ENCODE measurements at regions not wholly inside any gene's neighbourhood (a gene's known extent, or its start where the extent isn't known, plus 50 kb on each side); places are given as distances from the start of the nearest gene placed in this dataset.

DNA sequence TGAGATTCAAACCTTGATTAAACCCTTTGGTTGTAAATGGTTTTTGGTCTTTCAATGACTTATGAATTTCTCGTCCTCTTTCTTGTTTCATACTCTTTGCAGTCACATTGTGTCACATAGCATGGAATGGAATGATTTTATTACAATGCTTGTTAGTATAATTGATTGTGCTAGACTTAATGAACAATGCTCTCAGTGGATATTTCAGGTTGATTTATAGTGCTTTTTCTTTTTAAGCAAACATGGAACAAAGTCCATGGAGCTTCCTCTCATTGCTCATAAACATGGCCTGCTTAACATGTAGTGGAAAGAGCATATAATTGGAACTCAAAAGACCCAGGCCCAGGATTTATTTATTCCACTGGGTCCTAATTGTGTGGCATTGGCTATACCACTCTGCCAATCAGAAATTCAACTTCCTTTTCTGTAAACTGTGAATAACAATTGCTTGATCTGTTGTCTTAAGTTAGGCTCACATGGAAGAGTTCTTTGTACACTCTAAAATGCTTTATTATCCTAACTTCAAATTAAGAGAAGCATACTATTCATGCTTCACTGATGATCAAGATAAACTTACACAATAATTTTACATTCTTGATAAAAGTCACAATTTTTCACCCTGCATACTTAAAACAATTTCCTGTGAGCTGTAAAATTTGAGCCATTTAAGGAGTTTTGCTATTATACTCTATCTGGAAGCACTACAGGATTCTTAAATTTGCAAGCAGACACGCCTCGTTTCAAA is 370.5 kb upstream of the PDE3A start:
- no peak for TF ChIP-seq ELF4 (IDR thresholded peaks at IDR 0.05)
- no peak for TF ChIP-seq HDGF (IDR thresholded peaks at IDR 0.05; ENCODE audit: borderline replicate concordance)
- no peak for DNase-seq (ENCODE audit: extremely low spot score)
- CTCF ChIA-PET = no interaction called here
- POLR2A ChIA-PET = no interaction called here

DNA sequence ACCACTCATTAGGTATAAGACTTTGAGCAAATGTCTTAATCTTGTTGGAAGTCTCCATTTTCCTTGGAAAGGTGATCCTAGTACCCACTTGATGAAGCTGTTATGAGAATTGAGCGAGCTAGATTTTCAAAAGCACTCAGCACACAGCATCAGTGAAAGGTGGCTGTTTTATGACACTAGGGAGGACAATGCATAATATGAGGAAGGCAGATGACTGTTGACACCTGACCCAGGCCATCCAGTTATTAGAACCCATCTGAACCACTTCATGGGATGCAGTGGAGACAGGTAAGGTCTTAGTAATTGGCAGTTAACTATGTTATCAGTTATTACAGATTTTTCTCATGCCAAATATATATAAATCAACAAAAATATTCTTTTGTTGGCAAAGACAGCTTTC is 369.9 kb upstream of the PDE3A start:
- CTCF ChIA-PET = no interaction called here
- POLR2A ChIA-PET = no interaction called here
- TF ChIP-seq, protein P1, sequence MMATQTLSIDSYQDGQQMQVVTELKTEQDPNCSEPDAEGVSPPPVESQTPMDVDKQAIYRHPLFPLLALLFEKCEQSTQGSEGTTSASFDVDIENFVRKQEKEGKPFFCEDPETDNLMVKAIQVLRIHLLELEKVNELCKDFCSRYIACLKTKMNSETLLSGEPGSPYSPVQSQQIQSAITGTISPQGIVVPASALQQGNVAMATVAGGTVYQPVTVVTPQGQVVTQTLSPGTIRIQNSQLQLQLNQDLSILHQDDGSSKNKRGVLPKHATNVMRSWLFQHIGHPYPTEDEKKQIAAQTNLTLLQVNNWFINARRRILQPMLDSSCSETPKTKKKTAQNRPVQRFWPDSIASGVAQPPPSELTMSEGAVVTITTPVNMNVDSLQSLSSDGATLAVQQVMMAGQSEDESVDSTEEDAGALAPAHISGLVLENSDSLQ (IDR thresholded peaks at IDR 0.05) = no peak
- TF ChIP-seq FOXM1 (IDR thresholded peaks at IDR 0.05; ENCODE audit: borderline replicate concordance) (no peak), SUZ12 (IDR thresholded peaks at IDR 0.05) (no peak)
- no peak for DNase-seq (ENCODE audit: extremely low spot score)

DNA sequence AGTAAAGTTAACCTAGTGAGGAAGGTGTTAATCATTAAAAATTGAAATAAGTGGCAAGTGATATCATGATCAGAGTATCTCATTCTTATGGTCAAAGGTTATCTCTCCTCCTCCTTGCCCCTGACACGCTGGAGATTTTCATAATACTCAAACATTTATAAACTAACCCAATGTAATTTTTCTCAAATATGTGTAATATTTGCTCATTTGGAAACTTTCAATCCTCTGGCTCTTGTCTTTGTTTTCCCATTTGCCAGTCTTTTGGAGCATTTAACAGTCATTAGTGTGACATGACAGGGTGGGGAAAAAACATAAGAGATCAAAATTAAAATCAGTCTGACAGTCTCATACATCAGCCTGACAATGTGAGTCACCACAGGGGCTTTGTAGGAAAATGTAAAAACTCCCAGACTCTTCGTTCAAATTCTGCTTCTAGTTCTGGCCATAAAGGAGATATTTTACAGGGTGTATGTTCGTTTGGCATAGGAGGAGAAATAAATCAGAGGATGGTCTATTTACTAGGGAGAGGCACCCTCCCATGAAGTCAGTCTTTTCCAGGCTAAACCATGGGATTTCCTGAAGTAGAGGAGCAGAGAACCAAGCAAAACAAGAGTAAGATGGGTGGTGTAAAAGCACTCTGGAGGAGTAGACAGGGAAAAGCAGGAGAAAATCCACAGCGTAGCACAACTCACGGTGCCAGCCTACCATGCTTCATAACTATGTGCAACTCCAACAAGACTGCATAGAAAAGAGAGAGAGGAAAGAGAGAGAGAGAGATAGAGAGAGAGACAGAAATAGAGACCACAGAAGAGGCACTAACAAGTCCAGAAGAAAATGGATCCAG is 369.2 kb upstream of the PDE3A start:
- TF ChIP-seq CTBP1 (IDR thresholded peaks at IDR 0.05; ENCODE audit: borderline replicate concordance) (no peak), ARNT (IDR thresholded peaks at IDR 0.05) (no peak), L3MBTL2 (conservative IDR thresholded peaks at IDR 0.05) (no peak), NFRKB (IDR thresholded peaks at IDR 0.05) (no peak), ELF4 (IDR thresholded peaks at IDR 0.05) (no peak), ZNF384 (IDR thresholded peaks at IDR 0.05) (no peak), FOXK2 (IDR thresholded peaks at IDR 0.05) (no peak), TARDBP (IDR thresholded peaks at IDR 0.05) (no peak), LEF1 (IDR thresholded peaks at IDR 0.05; ENCODE audit: borderline replicate concordance) (no peak), HDGF (IDR thresholded peaks at IDR 0.05; ENCODE audit: borderline replicate concordance) (no peak), FOXA1 (IDR thresholded peaks at IDR 0.05) (no peak), SUZ12 (IDR thresholded peaks at IDR 0.05) (no peak), SP1 (IDR thresholded peaks at IDR 0.05) (no peak), BHLHE40 (IDR thresholded peaks at IDR 0.05; ENCODE audit: borderline replicate concordance) (no peak), FOXM1 (IDR thresholded peaks at IDR 0.05; ENCODE audit: borderline replicate concordance) (no peak)
- TF ChIP-seq, protein P1 (IDR thresholded peaks at IDR 0.05) = no peak
- no peak for DNase-seq (ENCODE audit: extremely low spot score)
- POLR2A ChIA-PET = no interaction called here
- CTCF ChIA-PET = no interaction called here

DNA sequence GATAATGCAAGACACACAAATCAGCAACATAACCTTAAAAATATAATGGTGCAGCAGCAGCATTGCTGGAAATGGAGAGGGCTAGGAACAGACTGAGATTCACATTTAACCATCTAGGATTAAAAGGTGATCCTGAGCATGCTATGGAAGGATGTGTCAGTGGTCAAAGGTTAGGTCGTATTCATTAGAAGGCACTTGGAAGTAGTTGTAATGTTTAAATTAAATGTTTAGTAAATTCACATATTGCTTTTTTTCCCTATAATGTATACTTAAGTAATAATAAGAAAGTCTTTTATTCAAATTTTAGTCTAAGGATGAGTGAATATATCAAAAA is 368.6 kb upstream of the PDE3A start:
- TF ChIP-seq BHLHE40 (IDR thresholded peaks at IDR 0.05; ENCODE audit: borderline replicate concordance) (no peak), FOXM1 (IDR thresholded peaks at IDR 0.05; ENCODE audit: borderline replicate concordance) (no peak)
- DNase-seq (ENCODE audit: extremely low spot score) = no peak
- POLR2A ChIA-PET = no interaction called here
- CTCF ChIA-PET = no interaction called here

DNA sequence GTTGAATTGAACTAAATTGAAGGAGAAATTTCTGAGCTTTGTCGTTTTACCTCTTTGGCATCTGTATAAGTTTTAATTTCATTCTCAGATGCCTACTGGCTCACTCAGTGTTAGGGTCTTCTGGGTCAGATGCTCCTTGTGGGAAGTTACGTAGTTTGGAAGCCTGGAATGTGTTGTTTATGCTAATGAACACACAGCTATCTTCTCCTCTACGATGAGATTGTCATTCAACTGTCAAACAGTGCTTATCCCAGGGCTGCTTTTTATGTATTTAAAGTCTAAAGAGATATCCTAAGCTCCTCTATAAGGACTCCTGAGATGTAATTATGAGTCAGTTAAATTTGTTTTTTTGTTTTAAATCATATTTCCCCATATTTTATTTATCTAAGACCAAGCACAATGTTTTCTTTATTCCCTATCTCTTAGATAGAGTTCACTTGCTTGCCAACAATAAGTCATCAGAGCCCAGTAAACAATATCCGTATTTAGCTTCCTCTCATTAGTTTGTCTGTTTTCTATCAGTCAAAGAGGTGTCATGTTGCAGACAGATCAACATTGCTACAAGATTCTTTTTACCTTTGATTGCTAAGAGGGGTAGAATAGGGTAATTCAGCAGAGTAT is 368.0 kb upstream of the PDE3A start:
- ChIA-PET POLR2A (no interaction called here), CTCF (no interaction called here)
- TF ChIP-seq BHLHE40 (IDR thresholded peaks at IDR 0.05; ENCODE audit: borderline replicate concordance) (no peak), ARNT (IDR thresholded peaks at IDR 0.05) (no peak), SP1 (IDR thresholded peaks at IDR 0.05) (no peak), L3MBTL2 (conservative IDR thresholded peaks at IDR 0.05) (no peak), CTBP1 (IDR thresholded peaks at IDR 0.05; ENCODE audit: borderline replicate concordance) (no peak), HDGF (IDR thresholded peaks at IDR 0.05; ENCODE audit: borderline replicate concordance) (no peak), FOXM1 (IDR thresholded peaks at IDR 0.05; ENCODE audit: borderline replicate concordance) (no peak), TARDBP (IDR thresholded peaks at IDR 0.05) (no peak), ELF4 (IDR thresholded peaks at IDR 0.05) (no peak), FOXK2 (IDR thresholded peaks at IDR 0.05) (no peak), NFRKB (IDR thresholded peaks at IDR 0.05) (no peak), SUZ12 (IDR thresholded peaks at IDR 0.05) (no peak), ZNF384 (IDR thresholded peaks at IDR 0.05) (no peak), FOXA1 (IDR thresholded peaks at IDR 0.05) (no peak), LEF1 (IDR thresholded peaks at IDR 0.05; ENCODE audit: borderline replicate concordance) (no peak)
- TF ChIP-seq, protein P1 (IDR thresholded peaks at IDR 0.05) = no peak
- DNase-seq (ENCODE audit: extremely low spot score) = no peak

DNA sequence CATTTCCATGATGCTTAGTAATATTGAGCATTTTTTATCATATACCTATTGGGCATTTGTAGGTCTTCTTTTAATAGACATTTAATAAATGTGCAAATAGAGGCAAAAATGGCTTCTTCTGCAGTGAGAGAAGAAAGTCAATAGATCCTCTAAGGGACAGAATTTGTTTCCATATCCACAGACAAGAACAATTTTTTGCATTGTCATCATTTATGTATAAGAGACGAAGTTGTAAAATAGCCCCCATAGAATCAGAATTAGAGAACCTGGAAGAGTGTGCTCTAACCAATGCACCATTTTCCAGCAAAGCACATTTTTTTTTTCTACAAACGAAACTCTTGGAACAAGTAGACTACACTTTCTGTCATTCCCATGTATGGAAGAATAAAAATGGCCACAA is 365.1 kb upstream of the PDE3A start:
- CTCF ChIA-PET = no interaction called here
- TF ChIP-seq CTBP1 (IDR thresholded peaks at IDR 0.05; ENCODE audit: borderline replicate concordance) (no peak), SUZ12 (IDR thresholded peaks at IDR 0.05) (no peak), LEF1 (IDR thresholded peaks at IDR 0.05; ENCODE audit: borderline replicate concordance) (no peak), FOXM1 (IDR thresholded peaks at IDR 0.05; ENCODE audit: borderline replicate concordance) (no peak), ELF4 (IDR thresholded peaks at IDR 0.05) (no peak), L3MBTL2 (conservative IDR thresholded peaks at IDR 0.05) (no peak), TARDBP (IDR thresholded peaks at IDR 0.05) (no peak), HDGF (IDR thresholded peaks at IDR 0.05; ENCODE audit: borderline replicate concordance) (no peak), ZNF384 (IDR thresholded peaks at IDR 0.05) (no peak), NFRKB (IDR thresholded peaks at IDR 0.05) (no peak), ARNT (IDR thresholded peaks at IDR 0.05) (no peak), BHLHE40 (IDR thresholded peaks at IDR 0.05; ENCODE audit: borderline replicate concordance) (no peak), FOXK2 (IDR thresholded peaks at IDR 0.05) (no peak), FOXA1 (IDR thresholded peaks at IDR 0.05) (no peak), SP1 (IDR thresholded peaks at IDR 0.05) (no peak)
- TF ChIP-seq, protein P1 (IDR thresholded peaks at IDR 0.05) = no peak
- POLR2A ChIA-PET = no interaction called here
- DNase-seq (ENCODE audit: extremely low spot score) = no peak

Data from HEK293T (cell line).